ENCODE measurements at regions not wholly inside any gene's neighbourhood (a gene's known extent, or its start where the extent isn't known, plus 50 kb on each side); places are given as distances from the start of the nearest gene placed in this dataset.
"Not testable (repeated sequence)": the region's sequence is repeated elsewhere in the genome, so short reads cannot be mapped to it uniquely, and the experiment has no call there.

GRCh38 chr7:68073701-68074100 is 1077.1 kb downstream of the TYW1 start:
- no peaks in the 10 kb centered on the region for H3K27me3 ChIP-seq (ENCODE audit: control insufficient read depth, insufficient read depth, low read length)
- H3K36me3 ChIP-seq (ENCODE audit: control insufficient read depth, insufficient read depth, low read length) = no peaks in the 10 kb centered on the region
- TF ChIP-seq EZH2 (IDR thresholded peaks at IDR 0.05; ENCODE audit: low read length, missing control alignments) (no peak), CTCF (conservative IDR thresholded peaks at IDR 0.05 in 1 of 2, IDR thresholded peaks at IDR 0.05 in 1 of 2; ENCODE audit: low read depth in 1 of 2, low read length in 2 of 2) (no peak)
- H4K20me1 ChIP-seq (ENCODE audit: control insufficient read depth, extremely low read depth, insufficient read depth, low read length) = no peaks in the 10 kb centered on the region
- no peak overlapping the region for H2AFZ ChIP-seq (ENCODE audit: low read length)
- no peaks in the 10 kb centered on the region for H3K4me1 ChIP-seq (ENCODE audit: control insufficient read depth, extremely low read depth, insufficient read depth, low read length)
- H3K27ac ChIP-seq (ENCODE audit: insufficient read depth, low read length) = no peak overlapping the region
- no peak for DNase-seq (ENCODE audit: low read depth in 2 of 2)
- no peaks in the 10 kb centered on the region for H3K9me3 ChIP-seq (ENCODE audit: control insufficient read depth, insufficient read depth, low read depth, low read length)
- H3K4me2 ChIP-seq (ENCODE audit: extremely low read depth, insufficient read depth, low read length) = no peak overlapping the region
- H3K9ac ChIP-seq (ENCODE audit: insufficient read depth, low read length) = no peak overlapping the region
- H3K79me2 ChIP-seq (ENCODE audit: control insufficient read depth, insufficient read depth, low read length) = no peaks in the 10 kb centered on the region
- no peak overlapping the region for H3K4me3 ChIP-seq (replicated peaks in 1 of 4; ENCODE audit: control extremely low read depth in 1 of 4, insufficient read depth in 1 of 4, low read depth in 3 of 4, low read length in 4 of 4)

GRCh38 chr7:68074242-68074641 is 1077.6 kb downstream of the TYW1 start:
- no peak overlapping the region for H2AFZ ChIP-seq (ENCODE audit: low read length)
- TF ChIP-seq CTCF (conservative IDR thresholded peaks at IDR 0.05 in 1 of 2, IDR thresholded peaks at IDR 0.05 in 1 of 2; ENCODE audit: low read depth in 1 of 2, low read length in 2 of 2) (no peak), EZH2 (IDR thresholded peaks at IDR 0.05; ENCODE audit: low read length, missing control alignments) (no peak)
- no peaks in the 10 kb centered on the region for H3K27me3 ChIP-seq (ENCODE audit: control insufficient read depth, insufficient read depth, low read length)
- no peaks in the 10 kb centered on the region for H3K79me2 ChIP-seq (ENCODE audit: control insufficient read depth, insufficient read depth, low read length)
- no peaks in the 10 kb centered on the region for H3K36me3 ChIP-seq (ENCODE audit: control insufficient read depth, insufficient read depth, low read length)
- H3K4me3 ChIP-seq (replicated peaks in 1 of 4; ENCODE audit: control extremely low read depth in 1 of 4, insufficient read depth in 1 of 4, low read depth in 3 of 4, low read length in 4 of 4) = no peak overlapping the region
- no peak for DNase-seq (ENCODE audit: low read depth in 2 of 2)
- H3K27ac ChIP-seq (ENCODE audit: insufficient read depth, low read length) = no peak overlapping the region
- no peaks in the 10 kb centered on the region for H4K20me1 ChIP-seq (ENCODE audit: control insufficient read depth, extremely low read depth, insufficient read depth, low read length)
- H3K4me1 ChIP-seq (ENCODE audit: control insufficient read depth, extremely low read depth, insufficient read depth, low read length) = no peaks in the 10 kb centered on the region
- H3K4me2 ChIP-seq (ENCODE audit: extremely low read depth, insufficient read depth, low read length) = no peak overlapping the region
- H3K9ac ChIP-seq (ENCODE audit: insufficient read depth, low read length) = no peak overlapping the region
- no peaks in the 10 kb centered on the region for H3K9me3 ChIP-seq (ENCODE audit: control insufficient read depth, insufficient read depth, low read depth, low read length)

GRCh38 chr7:68078157-68078710 is 1081.6 kb downstream of the TYW1 start:
- Histone ChIP-seq H3K36me3 (ENCODE audit: control insufficient read depth, insufficient read depth, low read length) (no peaks in the 10 kb centered on the region), H3K27me3 (ENCODE audit: control insufficient read depth, insufficient read depth, low read length) (no peaks in the 10 kb centered on the region), H3K4me3 (replicated peaks in 1 of 4; ENCODE audit: control extremely low read depth in 1 of 4, insufficient read depth in 1 of 4, low read depth in 3 of 4, low read length in 4 of 4) (no peak overlapping the region), H2AFZ (ENCODE audit: low read length) (no peak overlapping the region), H3K9me3 (ENCODE audit: control insufficient read depth, insufficient read depth, low read depth, low read length) (no peaks in the 10 kb centered on the region), H3K4me1 (ENCODE audit: control insufficient read depth, extremely low read depth, insufficient read depth, low read length) (no peaks in the 10 kb centered on the region), H3K79me2 (ENCODE audit: control insufficient read depth, insufficient read depth, low read length) (no peaks in the 10 kb centered on the region), H4K20me1 (ENCODE audit: control insufficient read depth, extremely low read depth, insufficient read depth, low read length) (no peaks in the 10 kb centered on the region), H3K9ac (ENCODE audit: insufficient read depth, low read length) (no peak overlapping the region), H3K4me2 (ENCODE audit: extremely low read depth, insufficient read depth, low read length) (no peak overlapping the region), H3K27ac (ENCODE audit: insufficient read depth, low read length) (no peak overlapping the region)
- TF ChIP-seq CTCF (conservative IDR thresholded peaks at IDR 0.05 in 1 of 2, IDR thresholded peaks at IDR 0.05 in 1 of 2; ENCODE audit: low read depth in 1 of 2, low read length in 2 of 2) (no peak), EZH2 (IDR thresholded peaks at IDR 0.05; ENCODE audit: low read length, missing control alignments) (no peak)
- DNase-seq (ENCODE audit: low read depth in 2 of 2) = no peak

GRCh38 chr7:68082066-68082960 is 1085.7 kb downstream of the TYW1 start:
- DNase-seq (ENCODE audit: low read depth in 2 of 2); H3K9me3 ChIP-seq (ENCODE audit: control insufficient read depth, insufficient read depth, low read depth, low read length); H2AFZ ChIP-seq (ENCODE audit: low read length); H3K36me3 ChIP-seq (ENCODE audit: control insufficient read depth, insufficient read depth, low read length); H4K20me1 ChIP-seq (ENCODE audit: control insufficient read depth, extremely low read depth, insufficient read depth, low read length); H3K4me3 ChIP-seq (replicated peaks in 1 of 4; ENCODE audit: control extremely low read depth in 1 of 4, insufficient read depth in 1 of 4, low read depth in 3 of 4, low read length in 4 of 4); H3K4me1 ChIP-seq (ENCODE audit: control insufficient read depth, extremely low read depth, insufficient read depth, low read length); H3K27ac ChIP-seq (ENCODE audit: insufficient read depth, low read length); H3K79me2 ChIP-seq (ENCODE audit: control insufficient read depth, insufficient read depth, low read length); H3K27me3 ChIP-seq (ENCODE audit: control insufficient read depth, insufficient read depth, low read length); H3K4me2 ChIP-seq (ENCODE audit: extremely low read depth, insufficient read depth, low read length); H3K9ac ChIP-seq (ENCODE audit: insufficient read depth, low read length): not testable (repeated sequence)

Measured in fibroblast of lung (primary cell).